Stimulated activated CD4-positive, alpha-beta T cell treated with anti-CD3 and anti-CD28 coated beads, Interleukin-1b, Interleukin-23, amount 100 ng/mL, for 24 hours (primary cell): ENCODE measurements at regions not wholly inside any gene's neighbourhood (a gene's known extent, or its start where the extent isn't known, plus 50 kb on each side); places are given as distances from the start of the nearest gene placed in this dataset.
"Not testable (repeated sequence)": the region's sequence is repeated elsewhere in the genome, so short reads cannot be mapped to it uniquely, and the experiment has no call there.

Experiments
- DNase-seq, 4 experiments: peaks; one replicate each; pipeline ENCODE4 v3.0.0-alpha.2; 2020; ENCODE audit warnings: low read depth in 4 of 4, low spot score in 1 of 4

- DNase-seq: no peak
These were observed 434.3 kb downstream of the EFNB2 start for GRCh38 chr13:106101201-106101600.

- DNase-seq: no peak
These were observed 435.1 kb downstream of the EFNB2 start for GRCh38 chr13:106100171-106100919.

GRCh38 chr13:106099765-106100164 is 435.7 kb downstream of the EFNB2 start:
- DNase-seq: no peak

GRCh38 chr13:106098778-106099177 is 436.7 kb downstream of the EFNB2 start:
- no peak for DNase-seq

- no peak for DNase-seq
These were observed 438.8 kb downstream of the EFNB2 start for GRCh38 chr13:106096661-106097092.

GRCh38 chr13:106095919-106096318 is 439.5 kb downstream of the EFNB2 start:
- DNase-seq: no peak

GRCh38 chr13:106095406-106095805 is 440.1 kb downstream of the EFNB2 start:
- DNase-seq: no peak

- DNase-seq: no peak
These were observed 445.5 kb downstream of the EFNB2 start for GRCh38 chr13:106090001-106090400.

- DNase-seq: no peak
These were observed 446.0 kb downstream of the EFNB2 start for GRCh38 chr13:106089261-106089980.

GRCh38 chr13:106088085-106088484 is 447.4 kb downstream of the EFNB2 start:
- no peak for DNase-seq

- DNase-seq: no peak
These were observed 448.3 kb downstream of the EFNB2 start for GRCh38 chr13:106087201-106087600.

- no peak for DNase-seq
These were observed 451.7 kb downstream of the EFNB2 start for GRCh38 chr13:106083620-106084350.

- not testable (repeated sequence) for DNase-seq
These were observed 454.2 kb downstream of the EFNB2 start for GRCh38 chr13:106081221-106081620.

- DNase-seq: no peak
These were observed 457.3 kb downstream of the EFNB2 start for GRCh38 chr13:106078191-106078590.

GRCh38 chr13:106077017-106077416 is 458.4 kb downstream of the EFNB2 start:
- DNase-seq: no peak

- no peak for DNase-seq
These were observed 463.4 kb downstream of the EFNB2 start for GRCh38 chr13:106072014-106072413.

- no peak for DNase-seq
These were observed 471.7 kb downstream of the EFNB2 start for GRCh38 chr13:106063591-106064313.

- DNase-seq: no peak
These were observed 473.7 kb downstream of the EFNB2 start for GRCh38 chr13:106061781-106062180.

- no peak for DNase-seq
These were observed 478.6 kb downstream of the EFNB2 start for GRCh38 chr13:106056851-106057250.

- no peak for DNase-seq
These were observed 483.2 kb downstream of the EFNB2 start for GRCh38 chr13:106052200-106052767.

- no peak for DNase-seq
These were observed 486.3 kb downstream of the EFNB2 start for GRCh38 chr13:106049171-106049570.
